ENCODE measurements at regions not wholly inside any gene's neighbourhood (a gene's known extent, or its start where the extent isn't known, plus 50 kb on each side); places are given as distances from the start of the nearest gene placed in this dataset.

- no peak for DNase-seq
These were observed 196.1 kb upstream of the CAMK1G start for GRCh38 chr1:209387271-209387968.

- no peak for DNase-seq
These were observed 195.6 kb upstream of the CAMK1G start for GRCh38 chr1:209387969-209388329.

GRCh38 chr1:209388358-209388757 is 195.2 kb upstream of the CAMK1G start:
- no peak for DNase-seq

GRCh38 chr1:209389258-209389657 is 194.3 kb upstream of the CAMK1G start:
- no peak for DNase-seq

GRCh38 chr1:209389975-209390374 is 193.5 kb upstream of the CAMK1G start:
- DNase-seq = no peak

- DNase-seq = no peak
These were observed 192.8 kb upstream of the CAMK1G start for GRCh38 chr1:209390764-209391163.

GRCh38 chr1:209391792-209392191 is 191.7 kb upstream of the CAMK1G start:
- no peak for DNase-seq

GRCh38 chr1:209395169-209395568 is 188.3 kb upstream of the CAMK1G start:
- DNase-seq = no peak

- no peak for DNase-seq
These were observed 186.1 kb upstream of the CAMK1G start for GRCh38 chr1:209397371-209397770.

- no peak for DNase-seq
These were observed 185.6 kb upstream of the CAMK1G start for GRCh38 chr1:209397910-209398309.

GRCh38 chr1:209398313-209398991 is 185.1 kb upstream of the CAMK1G start:
- DNase-seq = peak in 6 of 58 donors; percentile 4 to 38 (median 6)

GRCh38 chr1:209399800-209400199 is 183.7 kb upstream of the CAMK1G start:
- DNase-seq = no peak

- DNase-seq = no peak
These were observed 182.9 kb upstream of the CAMK1G start for GRCh38 chr1:209400351-209401220.

- DNase-seq = no peak
These were observed 180.8 kb upstream of the CAMK1G start for GRCh38 chr1:209402697-209403096.

GRCh38 chr1:209403921-209404320 is 179.6 kb upstream of the CAMK1G start:
- DNase-seq = no peak

GRCh38 chr1:209404577-209404976 is 178.9 kb upstream of the CAMK1G start:
- no peak for DNase-seq

GRCh38 chr1:209405183-209405814 is 178.2 kb upstream of the CAMK1G start:
- DNase-seq = no peak

GRCh38 chr1:209406168-209406567 is 177.3 kb upstream of the CAMK1G start:
- DNase-seq = no peak

- DNase-seq = no peak
These were observed 176.9 kb upstream of the CAMK1G start for GRCh38 chr1:209406595-209406994.

GRCh38 chr1:209409780-209410179 is 173.7 kb upstream of the CAMK1G start:
- DNase-seq = no peak

GRCh38 chr1:209411491-209411929 is 172.0 kb upstream of the CAMK1G start:
- DNase-seq = peak in 14 of 58 donors; percentile 6 to 76 (median 16)

- no peak for DNase-seq
These were observed 171.5 kb upstream of the CAMK1G start for GRCh38 chr1:209412036-209412435.
